Endodermal cell (in vitro differentiated cells): ENCODE measurements at regions not wholly inside any gene's neighbourhood (a gene's known extent, or its start where the extent isn't known, plus 50 kb on each side); places are given as distances from the start of the nearest gene placed in this dataset.

ENCODE experiments used
- DNase-seq: peaks from one replicate; pipeline ENCODE4 v3.0.0-alpha.2; 2017
- H3K27ac ChIP-seq: 2 replicates; pipeline ENCODE4 v1.5.1; 2013; ENCODE audit warnings: mild to moderate bottlenecking, low read depth, low read length, moderate library complexity
- H3K27me3 ChIP-seq: 2 replicates; pipeline ENCODE4 v1.6.1; 2013; ENCODE audit warnings: mild to moderate bottlenecking, low read length, moderate library complexity; ENCODE audit not compliant: insufficient read depth, control insufficient read depth, poor library complexity, severe bottlenecking
- H3K36me3 ChIP-seq: 2 replicates; pipeline ENCODE4 v1.7.0; 2013; ENCODE audit warnings: mild to moderate bottlenecking, low read length, moderate library complexity; ENCODE audit not compliant: control insufficient read depth, insufficient read depth
- H3K4me1 ChIP-seq: one replicate; pipeline ENCODE4 v1.7.0; 2013; ENCODE audit warnings: low read length; ENCODE audit not compliant: control insufficient read depth, insufficient read depth
- H3K4me3 ChIP-seq: 2 replicates; pipeline ENCODE4 v1.5.1; 2013; ENCODE audit warnings: mild to moderate bottlenecking, low read length, moderate library complexity
- H3K9ac ChIP-seq: 2 replicates; pipeline ENCODE4 v1.6.1; 2013; ENCODE audit warnings: mild to moderate bottlenecking, low read length, moderate library complexity; ENCODE audit not compliant: poor library complexity, severe bottlenecking; ENCODE audit errors: extremely low read depth
- H3K9me3 ChIP-seq: 2 replicates; pipeline ENCODE4 v1.6.1; 2013; ENCODE audit warnings: mild to moderate bottlenecking, low read length, moderate library complexity; ENCODE audit not compliant: control insufficient read depth
- H3K27ac Mint-ChIP-seq: 2 replicates; pipeline ENCODE4 v1.8.0; 2020; ENCODE audit warnings: mixed read lengths
- H3K27me3 Mint-ChIP-seq: 2 replicates; pipeline ENCODE4 v1.8.0; 2021; ENCODE audit warnings: mild to moderate bottlenecking, mixed read lengths; ENCODE audit not compliant: insufficient read depth
- H3K36me3 Mint-ChIP-seq: 2 replicates; pipeline ENCODE4 v1.8.0; 2020; ENCODE audit warnings: low read depth, mixed read lengths
- H3K4me1 Mint-ChIP-seq: 2 replicates; pipeline ENCODE4 v1.8.0; 2020; ENCODE audit warnings: mixed read lengths
- H3K4me3 Mint-ChIP-seq: 2 replicates; pipeline ENCODE4 v1.8.0; 2020; ENCODE audit warnings: mild to moderate bottlenecking, moderate library complexity, mixed read lengths
- H3K9me3 Mint-ChIP-seq: 2 replicates; pipeline ENCODE4 v1.8.0; 2020; ENCODE audit warnings: mild to moderate bottlenecking, mixed read lengths
- WGBS, 2 experiments: methylation state at CpG; one replicate each; pipeline versions ENCODE4 v1.1.5 to v1.1.7; 2013; ENCODE audit warnings: missing lambda C conversion rate in 2 of 2, mixed read lengths in 1 of 2; ENCODE audit not compliant: insufficient coverage in 1 of 2, insufficient read length in 1 of 2; 5-methylcytosine and 5-hydroxymethylcytosine counted together
- TF ChIP-seq, protein P1 (sequence below): fragments of 200-600 bp; sonication (generic); conservative IDR thresholded peaks from 2 replicates; pipeline ENCODE4 v1.5.0; 2021; ENCODE audit warnings: antibody characterized with exemption, mild to moderate bottlenecking

DNA sequence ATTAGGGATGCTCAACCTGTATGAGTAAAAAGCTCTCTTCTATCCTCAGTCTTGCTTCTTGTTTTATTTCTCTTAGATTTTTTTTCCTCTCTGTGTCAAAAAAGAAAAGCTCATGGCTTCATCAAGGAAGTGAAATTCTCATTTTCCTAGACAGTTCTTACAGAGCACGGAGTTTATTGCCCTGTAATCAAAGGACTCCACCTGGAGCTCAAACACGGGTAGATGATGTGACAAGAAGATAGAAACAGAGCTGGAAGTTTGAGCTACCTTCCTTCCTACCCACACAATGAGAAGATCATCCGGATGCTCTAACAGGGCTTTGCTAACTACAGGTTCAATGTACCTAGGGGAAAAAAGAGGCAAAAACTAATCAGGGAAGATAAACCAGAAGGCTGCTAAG, 564.8 kb downstream of the MED13L start:
- H3K36me3 Mint-ChIP-seq = no peaks in the 10 kb centered on the region
- peaks cover 13% of the 10 kb centered on the region for H3K27me3 ChIP-seq

DNA sequence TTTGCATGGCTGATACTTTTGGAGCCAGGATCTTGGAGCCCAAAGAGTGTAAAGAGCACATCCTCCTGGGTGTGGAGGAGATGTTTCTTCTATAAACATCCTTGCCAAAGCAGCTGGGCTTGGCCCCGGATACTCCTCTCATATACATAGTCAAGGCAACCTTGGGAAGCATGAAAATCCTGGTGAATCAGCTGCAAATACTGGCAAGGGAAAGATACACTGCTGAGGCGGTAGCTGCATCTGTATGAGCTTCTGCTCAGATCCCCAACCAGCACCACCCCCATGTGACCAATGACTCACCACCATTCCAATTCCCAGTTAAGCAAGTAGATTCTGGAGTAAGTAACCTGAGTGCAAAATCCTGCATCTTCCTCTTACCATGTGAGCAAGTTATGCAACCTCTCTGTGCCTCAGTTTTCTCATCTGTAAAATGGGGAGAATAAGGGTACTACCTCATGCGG, 567.4 kb downstream of the MED13L start:
- no peak overlapping the region for H3K4me3 ChIP-seq
- TF ChIP-seq, protein P1, sequence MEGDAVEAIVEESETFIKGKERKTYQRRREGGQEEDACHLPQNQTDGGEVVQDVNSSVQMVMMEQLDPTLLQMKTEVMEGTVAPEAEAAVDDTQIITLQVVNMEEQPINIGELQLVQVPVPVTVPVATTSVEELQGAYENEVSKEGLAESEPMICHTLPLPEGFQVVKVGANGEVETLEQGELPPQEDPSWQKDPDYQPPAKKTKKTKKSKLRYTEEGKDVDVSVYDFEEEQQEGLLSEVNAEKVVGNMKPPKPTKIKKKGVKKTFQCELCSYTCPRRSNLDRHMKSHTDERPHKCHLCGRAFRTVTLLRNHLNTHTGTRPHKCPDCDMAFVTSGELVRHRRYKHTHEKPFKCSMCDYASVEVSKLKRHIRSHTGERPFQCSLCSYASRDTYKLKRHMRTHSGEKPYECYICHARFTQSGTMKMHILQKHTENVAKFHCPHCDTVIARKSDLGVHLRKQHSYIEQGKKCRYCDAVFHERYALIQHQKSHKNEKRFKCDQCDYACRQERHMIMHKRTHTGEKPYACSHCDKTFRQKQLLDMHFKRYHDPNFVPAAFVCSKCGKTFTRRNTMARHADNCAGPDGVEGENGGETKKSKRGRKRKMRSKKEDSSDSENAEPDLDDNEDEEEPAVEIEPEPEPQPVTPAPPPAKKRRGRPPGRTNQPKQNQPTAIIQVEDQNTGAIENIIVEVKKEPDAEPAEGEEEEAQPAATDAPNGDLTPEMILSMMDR = no peak
- no peaks in the 10 kb centered on the region for H3K36me3 ChIP-seq
- H3K4me3 Mint-ChIP-seq = no peak overlapping the region
- no peaks in the 10 kb centered on the region for H3K4me1 Mint-ChIP-seq
- no peak overlapping the region for H3K9ac ChIP-seq
- H3K4me1 ChIP-seq = no peaks in the 10 kb centered on the region
- no peak overlapping the region for H3K27ac ChIP-seq
- no peak overlapping the region for H3K27ac Mint-ChIP-seq
- peaks cover 18% of the 10 kb centered on the region for H3K27me3 Mint-ChIP-seq
- DNase-seq = peak; percentile 61
- H3K9me3 Mint-ChIP-seq = peaks cover 7% of the 10 kb centered on the region
- peaks cover 13% of the 10 kb centered on the region for H3K27me3 ChIP-seq
- H3K9me3 ChIP-seq = no peaks in the 10 kb centered on the region
- no peaks in the 10 kb centered on the region for H3K36me3 Mint-ChIP-seq
- 93 to 100% methylated on average over 1 to 3 of the region's 3 CpGs for WGBS, 2 experiments

More for the DNA sequence above, 564.8 kb downstream of the MED13L start:
- H3K36me3 ChIP-seq = no peaks in the 10 kb centered on the region
- no peak for DNase-seq
- WGBS, 2 experiments = 60 to 76% methylated on average over 1 to 3 of the region's 3 CpGs
- H3K4me3 ChIP-seq = no peak overlapping the region
- no peak overlapping the region for H3K9ac ChIP-seq
- H3K9me3 Mint-ChIP-seq = no peaks in the 10 kb centered on the region
- TF ChIP-seq, protein P1 = no peak
- no peaks in the 10 kb centered on the region for H3K4me1 ChIP-seq
- no peaks in the 10 kb centered on the region for H3K9me3 ChIP-seq
- peaks cover 18% of the 10 kb centered on the region for H3K27me3 Mint-ChIP-seq
- no peak overlapping the region for H3K4me3 Mint-ChIP-seq
- no peaks in the 10 kb centered on the region for H3K4me1 Mint-ChIP-seq
- H3K27ac Mint-ChIP-seq = no peak overlapping the region
- H3K27ac ChIP-seq = no peak overlapping the region

DNA sequence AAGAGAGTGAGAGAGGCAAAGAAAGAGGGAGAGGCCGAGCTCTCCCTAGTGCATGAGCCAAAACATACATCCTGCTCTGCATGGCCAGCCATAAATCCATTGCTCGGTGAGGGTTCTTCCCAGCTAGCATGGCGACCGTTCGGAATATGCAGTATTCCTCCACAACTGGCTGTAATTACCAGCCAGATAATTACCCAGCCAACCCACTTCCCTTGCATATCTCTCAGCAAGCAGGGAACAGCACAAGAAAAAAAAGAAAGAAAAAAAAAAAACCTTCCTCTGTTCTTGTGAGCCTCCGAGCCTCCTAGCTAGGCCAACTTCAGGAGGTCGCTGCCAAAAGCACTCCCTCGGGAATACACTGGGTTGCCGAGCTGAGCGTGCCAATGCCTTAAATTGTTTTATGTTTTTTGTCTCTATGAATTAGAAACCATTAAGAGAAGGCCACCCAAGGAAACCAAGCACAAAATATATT, 567.9 kb downstream of the MED13L start:
- no peak overlapping the region for H3K27ac Mint-ChIP-seq
- H3K27ac ChIP-seq = no peak overlapping the region
- no peaks in the 10 kb centered on the region for H3K4me1 ChIP-seq
- DNase-seq = no peak
- no peaks in the 10 kb centered on the region for H3K4me1 Mint-ChIP-seq
- WGBS, 2 experiments = 93 to 100% methylated on average over 4 to 10 of the region's 10 CpGs
- H3K27me3 ChIP-seq = peaks cover 13% of the 10 kb centered on the region
- H3K27me3 Mint-ChIP-seq = peaks cover 18% of the 10 kb centered on the region
- H3K4me3 ChIP-seq = no peak overlapping the region
- H3K4me3 Mint-ChIP-seq = no peak overlapping the region
- H3K36me3 ChIP-seq = no peaks in the 10 kb centered on the region
- peaks cover 7% of the 10 kb centered on the region for H3K9me3 Mint-ChIP-seq
- TF ChIP-seq, protein P1 = no peak
- H3K9ac ChIP-seq = no peak overlapping the region
- no peaks in the 10 kb centered on the region for H3K9me3 ChIP-seq
- no peaks in the 10 kb centered on the region for H3K36me3 Mint-ChIP-seq
